HG03280 (cell line): ENCODE measurements at regions not wholly inside any gene's neighbourhood (a gene's known extent, or its start where the extent isn't known, plus 50 kb on each side); places are given as distances from the start of the nearest gene placed in this dataset.
A peak's percentile ranks its signal among the peaks of the same experiment; 100 is the strongest.
"Not testable (repeated sequence)": the region's sequence is repeated elsewhere in the genome, so short reads cannot be mapped to it uniquely, and the experiment has no call there.

Experiments used
- ATAC-seq: cut with Tn5 transposase; IDR thresholded peaks from one replicate; pipeline ENCODE4 v1.9.1; 2021; ENCODE audit warnings: mild to moderate bottlenecking, moderate library complexity; ENCODE audit not compliant: unreplicated experiment

GRCh38 chr1:147103416-147104155, 68.7 kb downstream of the PRKAB2 start:
- not testable (repeated sequence) for ATAC-seq

DNA sequence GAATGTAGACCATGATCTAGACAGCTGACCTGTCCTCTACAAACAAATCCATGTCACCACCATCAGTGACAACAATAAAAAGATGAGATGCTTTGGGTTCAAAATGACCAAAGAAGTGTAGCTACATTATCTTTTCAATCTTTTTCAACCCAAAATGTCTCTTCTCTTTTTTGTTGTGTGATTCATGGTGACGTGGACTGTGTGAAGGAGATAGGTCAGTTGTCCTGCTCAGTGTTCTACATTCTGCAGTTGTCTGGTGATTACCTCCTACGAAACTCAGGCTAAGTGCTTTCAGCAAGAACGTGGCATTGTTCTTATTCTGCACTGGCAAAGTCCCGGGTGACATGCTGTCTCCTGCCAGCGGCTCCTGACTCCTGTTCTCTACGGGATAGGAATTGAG, 73.1 kb downstream of the PRKAB2 start:
- no peak for ATAC-seq

DNA sequence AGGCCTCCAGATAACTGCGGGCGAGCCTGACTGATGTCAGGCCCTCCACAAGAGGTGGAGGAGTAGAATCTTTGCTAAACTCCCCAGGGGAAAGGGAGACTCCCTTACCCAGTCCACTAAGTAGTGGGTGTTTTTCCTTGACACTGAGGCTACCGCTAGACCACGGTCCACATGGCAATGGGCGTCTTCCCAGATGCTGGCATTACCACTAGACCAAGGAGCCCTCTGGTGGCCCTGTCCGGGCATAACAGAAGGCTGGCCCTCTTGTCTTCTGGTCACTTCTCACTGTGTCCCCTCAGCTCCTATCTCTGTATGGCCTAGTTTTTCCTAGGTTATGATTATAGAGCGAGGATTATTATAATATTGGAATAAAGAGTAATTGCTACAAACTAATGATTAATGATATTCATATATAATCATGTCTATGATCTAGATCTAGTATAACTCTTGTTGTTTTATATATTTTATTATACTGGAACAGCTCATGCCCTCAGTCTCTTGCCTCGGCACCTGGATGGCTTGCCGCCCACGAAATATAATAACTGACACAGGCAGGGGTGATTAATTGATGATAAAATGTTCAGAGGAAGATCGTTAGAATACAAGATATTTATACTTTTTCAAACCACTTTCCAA, 73.8 kb downstream of the PRKAB2 start:
- ATAC-seq: not testable (repeated sequence)

DNA sequence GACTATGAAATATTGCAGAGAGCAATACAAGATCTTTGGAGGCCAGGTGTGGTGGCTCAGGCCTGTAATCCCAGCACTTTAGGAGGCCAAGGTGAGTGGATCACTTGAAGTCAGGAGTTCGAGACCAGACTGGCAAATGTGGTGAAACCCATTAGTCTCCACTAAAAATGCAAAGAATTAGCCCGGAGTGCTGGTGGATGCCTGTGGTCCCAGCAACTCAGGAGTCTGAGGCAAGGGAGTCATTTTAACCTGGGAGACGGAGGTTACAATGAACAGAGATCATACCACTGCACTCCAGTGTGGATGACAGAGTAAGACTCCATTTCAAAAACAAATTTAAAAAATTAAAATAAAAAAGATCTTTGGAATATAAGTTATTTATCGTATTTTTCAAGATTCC, 76.6 kb downstream of the PRKAB2 start:
- no peak for ATAC-seq

GRCh38 chr1:147091801-147092200, 80.5 kb downstream of the PRKAB2 start:
- no peak for ATAC-seq

DNA sequence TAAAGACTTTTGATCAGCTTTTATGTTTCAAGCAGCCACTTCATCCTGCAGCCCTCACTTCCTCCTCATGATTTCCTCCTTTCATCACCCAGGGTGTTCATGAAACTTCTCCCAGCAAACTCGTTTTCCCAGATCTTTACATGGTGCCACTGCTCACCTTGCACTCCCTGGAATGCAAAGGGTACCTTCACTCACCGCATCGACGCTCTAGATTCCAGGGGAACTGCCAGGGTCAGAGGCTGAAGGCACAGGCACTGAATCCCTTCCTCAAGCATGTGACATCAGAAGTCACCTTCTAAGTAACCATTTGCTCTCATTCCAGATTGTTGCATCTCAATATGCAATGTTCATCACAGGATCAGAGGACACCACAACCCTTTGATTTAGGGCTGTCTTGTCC, 82.8 kb downstream of the PRKAB2 start:
- ATAC-seq: no peak

DNA sequence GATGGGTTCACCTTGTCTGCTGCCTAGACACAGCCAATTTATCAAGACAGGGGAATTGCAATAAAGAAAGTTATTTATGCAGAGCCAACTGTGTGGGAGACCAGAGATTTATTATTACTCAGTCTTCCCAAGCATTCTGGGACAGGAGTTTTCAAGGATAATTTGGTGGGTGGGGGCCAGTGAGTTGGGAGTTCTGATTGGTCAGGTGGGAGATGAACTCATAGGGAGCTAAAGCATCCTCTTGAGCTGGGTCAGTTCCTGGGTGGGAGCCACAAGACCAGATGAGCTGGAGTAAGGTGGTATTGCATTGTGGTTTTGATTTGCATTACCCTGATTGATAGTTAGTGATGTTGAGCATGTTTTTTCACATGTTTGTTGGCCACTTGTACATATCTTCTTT, 86.1 kb downstream of the PRKAB2 start:
- ATAC-seq: no peak

- peak; percentile 71 for ATAC-seq
Observed at GRCh38 chr1:147084273-147085096, 87.8 kb downstream of the PRKAB2 start.

DNA sequence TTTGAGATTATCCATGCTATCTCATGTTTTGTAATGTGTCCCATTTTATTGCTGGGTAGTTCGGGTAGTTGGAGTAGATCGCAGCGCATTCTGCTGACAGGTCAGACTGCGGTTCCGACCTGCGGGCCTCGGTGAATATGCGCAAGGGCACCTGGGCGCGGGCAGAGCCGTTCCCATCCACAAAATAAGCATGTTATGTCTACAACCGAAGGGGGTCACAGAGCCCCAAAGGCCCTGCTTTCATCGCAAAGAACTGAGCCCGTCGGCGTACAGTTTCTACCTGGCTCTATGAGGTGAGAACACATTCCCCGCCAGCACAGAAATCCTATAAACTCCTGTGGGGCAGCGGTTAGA, 88.4 kb downstream of the PRKAB2 start:
- ATAC-seq: no peak

DNA sequence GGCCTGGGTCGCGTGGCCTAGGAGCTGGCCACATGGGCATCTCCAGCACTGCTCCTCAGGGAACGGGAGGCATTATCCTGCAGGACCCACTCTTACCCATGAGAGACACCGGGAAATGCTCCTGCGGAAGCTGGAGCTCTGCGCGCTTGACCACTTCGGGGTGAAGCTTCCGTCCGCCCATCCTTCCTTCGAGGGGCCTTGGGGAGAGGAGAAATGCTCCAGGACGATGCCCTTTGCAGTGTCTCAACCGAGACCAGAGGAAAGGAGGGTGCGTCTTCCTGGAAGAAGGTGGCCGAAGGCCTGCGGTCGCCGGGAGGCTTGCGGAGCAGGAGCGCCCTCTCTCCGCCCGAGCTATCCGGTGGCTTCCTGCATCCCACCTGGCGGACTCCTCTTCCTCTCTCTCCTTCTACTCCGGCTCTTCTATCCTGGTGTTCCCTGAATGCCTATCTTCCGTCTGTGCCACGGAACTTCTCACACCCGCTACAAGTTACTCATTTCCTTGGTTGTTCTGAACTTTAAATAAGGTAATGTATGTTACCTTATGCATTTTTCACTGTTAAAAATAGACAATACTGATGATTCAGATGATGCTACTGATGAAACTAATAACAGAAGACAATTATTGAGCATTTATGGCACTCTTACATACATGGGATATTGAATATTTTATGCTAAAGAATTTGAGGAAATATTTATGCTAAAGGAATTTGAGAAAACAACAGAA, 91.4 kb downstream of the PRKAB2 start:
- ATAC-seq: no peak

GRCh38 chr1:147080006-147080661, 92.1 kb downstream of the PRKAB2 start:
- no peak for ATAC-seq

- ATAC-seq: no peak
Observed at GRCh38 chr1:147079400-147080005, 92.8 kb downstream of the PRKAB2 start.

GRCh38 chr1:147078606-147079399, 93.5 kb downstream of the PRKAB2 start:
- no peak for ATAC-seq

GRCh38 chr1:147077936-147078605, 94.2 kb downstream of the PRKAB2 start:
- ATAC-seq: no peak

DNA sequence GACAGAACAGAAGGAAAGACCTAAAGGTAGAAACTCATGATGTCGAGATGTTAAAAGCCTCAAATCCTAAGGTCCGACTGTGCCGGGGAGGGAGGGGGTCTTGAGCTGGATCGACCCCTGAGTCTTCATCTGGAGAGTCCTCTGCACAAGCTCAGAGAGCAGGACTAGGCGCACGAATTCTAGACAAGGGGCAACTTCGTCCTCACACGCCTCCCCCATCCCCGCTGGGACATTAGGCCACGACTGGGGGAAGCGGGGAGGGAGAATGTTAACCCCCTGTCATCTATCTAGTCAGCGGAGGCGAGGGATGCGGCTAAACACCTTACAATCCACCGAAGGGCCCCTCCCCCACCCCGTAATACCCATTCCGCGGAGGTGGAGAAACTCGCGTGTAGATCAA, 94.7 kb downstream of the PRKAB2 start:
- ATAC-seq: no peak

GRCh38 chr1:147077081-147077480, 95.2 kb downstream of the PRKAB2 start:
- ATAC-seq: no peak

GRCh38 chr1:147076442-147076841, 95.8 kb downstream of the PRKAB2 start:
- ATAC-seq: no peak

DNA sequence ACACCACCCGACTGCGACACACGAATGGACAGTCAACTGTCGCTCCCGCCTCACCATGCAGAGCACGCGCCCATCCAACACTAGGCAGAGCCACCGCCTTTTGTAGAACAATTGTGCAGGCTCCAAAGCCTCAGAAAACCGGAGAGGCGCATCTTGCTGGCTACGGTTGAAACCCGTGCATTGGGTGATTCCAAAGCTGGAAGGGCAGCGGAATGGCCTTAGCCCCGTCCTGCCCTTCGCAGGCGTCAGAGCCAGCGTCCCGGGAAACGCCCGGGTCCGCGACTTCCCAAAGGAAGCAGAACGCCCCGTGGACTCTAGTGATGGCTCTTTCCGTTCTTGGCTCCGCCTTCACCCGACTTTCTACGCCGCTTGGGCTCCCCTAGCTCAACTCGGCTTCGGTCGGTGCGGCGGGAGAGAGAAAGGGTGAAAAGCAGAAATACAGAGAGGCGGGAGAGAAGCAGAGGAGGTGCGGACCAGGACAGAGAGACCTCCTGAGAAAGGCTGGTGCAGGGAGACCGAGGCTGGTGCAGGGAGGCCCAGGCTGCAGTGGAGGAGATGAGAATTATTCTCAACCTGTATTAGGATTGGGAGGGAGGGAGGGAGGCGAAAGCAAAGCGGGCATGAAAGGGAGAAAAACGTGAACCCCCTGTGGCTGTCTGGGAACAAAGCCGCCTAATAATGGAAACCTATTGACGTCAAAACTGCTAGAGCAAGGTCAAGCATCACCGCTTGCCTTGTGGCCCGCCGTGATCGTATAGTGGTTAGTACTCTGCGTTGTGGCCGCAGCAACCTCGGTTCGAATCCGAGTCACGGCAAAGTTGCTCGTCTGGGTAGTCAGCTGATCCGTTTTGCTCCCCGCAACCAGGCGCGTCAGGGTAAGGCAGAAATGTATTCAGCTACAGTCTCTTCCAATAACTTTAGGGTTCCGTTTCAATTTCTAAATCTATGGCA, 99.5 kb downstream of the PRKAB2 start:
- ATAC-seq: no peak
